A673 (cell line): ENCODE measurements at regions not wholly inside any gene's neighbourhood (a gene's known extent, or its start where the extent isn't known, plus 50 kb on each side); places are given as distances from the start of the nearest gene placed in this dataset.

Experiments
- BruUV-seq: library from RNA; stranded (reverse); fragments of 400-500 nt; replicated peaks from 2 replicates; lab custom pipeline; 2021; lab: Mats Ljungman, UMichigan
- CTCF ChIA-PET: fragments of 300-600 bp; sonication (Branson Sonifier 250); formaldehyde crosslinking; loops from one replicate; lab custom pipeline; 2022; ENCODE audit warnings: antibody characterized with exemption; lab: Charles Lee
- POLR2A ChIA-PET: fragments of 300-600 bp; sonication (Branson Sonifier 250); formaldehyde crosslinking; loops from one replicate; lab custom pipeline; 2022; ENCODE audit warnings: antibody characterized with exemption; ENCODE audit not compliant: low non-redundant PET; lab: Charles Lee
- DNase-seq: peaks from one replicate; pipeline ENCODE4 v3.0.0-alpha.2; 2015; ENCODE audit warnings: low spot score
- H3K27ac ChIP-seq: fragments of 200-600 bp; sonication (generic); 2 replicates; pipeline ENCODE4 v1.5.1; 2016; ENCODE audit warnings: mixed run types, low read depth, mild to moderate bottlenecking, mixed read lengths, antibody characterized with exemption, low read length; ENCODE audit not compliant: poor library complexity, severe bottlenecking
- H3K27me3 ChIP-seq: fragments of 200-600 bp; sonication (generic); replicated peaks from 2 replicates; pipeline ENCODE4 v1.6.1; 2017; ENCODE audit warnings: mixed run types, low read depth, mild to moderate bottlenecking, mixed read lengths, antibody characterized with exemption, low read length; ENCODE audit not compliant: insufficient read depth, poor library complexity
- H3K36me3 ChIP-seq: fragments of 200-600 bp; sonication (generic); 2 replicates; pipeline ENCODE4 v1.6.1; 2016; ENCODE audit warnings: mixed run types, mild to moderate bottlenecking, mixed read lengths, antibody characterized with exemption, low read length; ENCODE audit not compliant: insufficient read depth, poor library complexity, severe bottlenecking
- H3K4me1 ChIP-seq: fragments of 200-600 bp; sonication (generic); 2 replicates; pipeline ENCODE4 v1.6.1; 2017; ENCODE audit warnings: mixed run types, mild to moderate bottlenecking, mixed read lengths, antibody characterized with exemption, low read length; ENCODE audit not compliant: insufficient read depth, poor library complexity, severe bottlenecking
- H3K4me3 ChIP-seq: fragments of 200-600 bp; sonication (generic); 2 replicates; pipeline ENCODE4 v1.5.1; 2016; ENCODE audit warnings: low read depth, mixed run types, mild to moderate bottlenecking, mixed read lengths, low read length; ENCODE audit not compliant: poor library complexity, severe bottlenecking
- H3K9me3 ChIP-seq: fragments of 200-600 bp; sonication (generic); 2 replicates; pipeline ENCODE4 v1.6.1; 2016; ENCODE audit warnings: mixed run types, low read depth, mild to moderate bottlenecking, mixed read lengths, antibody characterized with exemption, low read length; ENCODE audit not compliant: poor library complexity, severe bottlenecking
- CTCF ChIP-seq: fragments of 300-800, 200-600 bp; sonication (generic); conservative IDR thresholded peaks from 2 replicates; pipeline ENCODE4 v1.5.1; 2017; ENCODE audit warnings: low read depth, mild to moderate bottlenecking, antibody characterized with exemption, low read length, moderate library complexity, mixed read lengths
- EZH2 ChIP-seq: fragments of 200-600 bp; sonication (generic); IDR thresholded peaks from 2 replicates; pipeline ENCODE4 v1.6.1; 2017; ENCODE audit warnings: borderline replicate concordance, low read depth, mild to moderate bottlenecking, mixed read lengths, antibody characterized with exemption, low read length; ENCODE audit not compliant: poor library complexity, severe bottlenecking
- intact Hi-C: fragments of 100-400 bp; cut with micrococcal nuclease; formaldehyde crosslinking; loops from one replicate; pipeline ENCODE4 v1.10.0; 2022; ENCODE audit not compliant: unreplicated experiment

- TF ChIP-seq CTCF = no peak
- TF ChIP-seq EZH2 = no peak
- CTCF ChIA-PET = interaction anchor here (1.2 kb wide), 1 partner anchor 62 kb away, joined by 3 read pairs; no protein-coding TSS in a partner anchor
- H3K36me3 ChIP-seq = no peaks in the 10 kb centered on the region
- no peak overlapping the region for H3K4me3 ChIP-seq
- intact Hi-C loops = no loop called here
- POLR2A ChIA-PET = interaction anchor here (0.7 kb wide), 1 partner anchor 364 kb away, joined by 3 read pairs; no protein-coding TSS in a partner anchor
- H3K4me1 ChIP-seq = peaks cover 8% of the 10 kb centered on the region
- DNase-seq = no peak
- no TSS peak for BruUV-seq
- H3K9me3 ChIP-seq = no peaks in the 10 kb centered on the region
- no peak overlapping the region for H3K27ac ChIP-seq
- no peaks in the 10 kb centered on the region for H3K27me3 ChIP-seq
These were observed 156.2 kb upstream of the ZNF618 start for GRCh38 chr9:113719919-113720318.

GRCh38 chr9:113720495-113720894 lies 155.6 kb upstream of the ZNF618 start:
- Histone ChIP-seq H3K27me3 (no peaks in the 10 kb centered on the region), H3K9me3 (no peaks in the 10 kb centered on the region), H3K36me3 (no peaks in the 10 kb centered on the region), H3K4me3 (no peak overlapping the region), H3K27ac (no peak overlapping the region), H3K4me1 (peaks cover 8% of the 10 kb centered on the region)
- intact Hi-C loops = no loop called here
- no TSS peak for BruUV-seq
- CTCF ChIA-PET = interaction anchor here (1.2 kb wide), 1 partner anchor 63 kb away, joined by 3 read pairs; no protein-coding TSS in a partner anchor
- DNase-seq = peak; percentile 83
- TF ChIP-seq EZH2 (no peak), CTCF (no peak)
- POLR2A ChIA-PET = interaction anchor here (0.7 kb wide), 1 partner anchor 365 kb away, joined by 3 read pairs; no protein-coding TSS in a partner anchor

GRCh38 chr9:113721856-113722255 lies 154.3 kb upstream of the ZNF618 start:
- POLR2A ChIA-PET = no interaction called here
- intact Hi-C loops = no loop called here
- TF ChIP-seq EZH2 (no peak), CTCF (no peak)
- no peaks in the 10 kb centered on the region for H3K36me3 ChIP-seq
- no peak overlapping the region for H3K27ac ChIP-seq
- BruUV-seq = no TSS peak
- DNase-seq = no peak
- H3K27me3 ChIP-seq = no peaks in the 10 kb centered on the region
- H3K9me3 ChIP-seq = no peaks in the 10 kb centered on the region
- H3K4me3 ChIP-seq = no peak overlapping the region
- H3K4me1 ChIP-seq = peaks cover 8% of the 10 kb centered on the region
- CTCF ChIA-PET = no interaction called here
